OCI-LY7 (cell line): ENCODE measurements at regions not wholly inside any gene's neighbourhood (a gene's known extent, or its start where the extent isn't known, plus 50 kb on each side); places are given as distances from the start of the nearest gene placed in this dataset.
A peak's percentile ranks its signal among the peaks of the same experiment; 100 is the strongest.

Experiments used
- BruUV-seq: library from RNA; stranded (reverse); fragments of 400-500 nt; replicated peaks from 2 replicates; lab custom pipeline; 2021; lab: Mats Ljungman, UMichigan
- CTCF ChIA-PET: fragments of 300-600 bp; sonication (Branson Sonifier 250); formaldehyde crosslinking; loops from one replicate; lab custom pipeline; 2022; ENCODE audit warnings: antibody characterized with exemption; ENCODE audit not compliant: unreplicated experiment; lab: Charles Lee
- POLR2A ChIA-PET: fragments of 300-600 bp; sonication (Branson Sonifier 250); formaldehyde crosslinking; loops from one replicate; lab custom pipeline; 2022; ENCODE audit warnings: antibody characterized with exemption; lab: Charles Lee
- DNase-seq: peaks from one replicate; pipeline ENCODE4 v3.0.0-alpha.2; 2015; ENCODE audit warnings: low spot score
- H2AFZ ChIP-seq: fragments of 200-600 bp; sonication (generic), shearing (Covaris generic); 2 replicates; pipeline ENCODE4 v1.6.1; 2014; ENCODE audit warnings: mild to moderate bottlenecking, antibody characterized with exemption, low read length, moderate library complexity
- H3K27ac ChIP-seq: fragments of 200-600 bp; sonication (generic); 2 replicates; pipeline ENCODE4 v1.5.1; 2014; ENCODE audit warnings: mixed run types, low read depth, mild to moderate bottlenecking, moderate library complexity, low read length, inconsistent platforms; ENCODE audit not compliant: poor library complexity, severe bottlenecking
- H3K36me3 ChIP-seq: fragments of 200-600 bp; sonication (generic); 2 replicates; pipeline ENCODE4 v1.6.1; 2014; ENCODE audit warnings: mild to moderate bottlenecking, antibody characterized with exemption, low read length, moderate library complexity, mixed read lengths; ENCODE audit not compliant: insufficient read depth
- H3K4me1 ChIP-seq: fragments of 200-600 bp; sonication (generic); 2 replicates; pipeline ENCODE4 v1.5.1; 2014; ENCODE audit warnings: mild to moderate bottlenecking, low read length; ENCODE audit not compliant: insufficient read depth, poor library complexity, severe bottlenecking
- H3K4me2 ChIP-seq: fragments of 200-600 bp; sonication (generic); 2 replicates; pipeline ENCODE4 v1.6.1; 2014; ENCODE audit warnings: mild to moderate bottlenecking, low read length
- H3K4me3 ChIP-seq: fragments of 200-600 bp; sonication (generic); 2 replicates; pipeline ENCODE4 v1.5.1; 2014; ENCODE audit warnings: mild to moderate bottlenecking, low read depth, low read length; ENCODE audit not compliant: poor library complexity, severe bottlenecking
- H3K79me2 ChIP-seq: fragments of 200-600 bp; sonication (generic); 2 replicates; pipeline ENCODE4 v1.6.1; 2016; ENCODE audit warnings: low read depth, mild to moderate bottlenecking, low read length, moderate library complexity, mixed read lengths; ENCODE audit not compliant: insufficient read depth
- H3K9me2 ChIP-seq: fragments of 200-600 bp; sonication (generic); 2 replicates; pipeline ENCODE4 v1.6.1; 2016; ENCODE audit warnings: mild to moderate bottlenecking, low read length, mixed read lengths; ENCODE audit not compliant: insufficient read depth
- H3K9me3 ChIP-seq: fragments of 200-600 bp; sonication (generic); 2 replicates; pipeline ENCODE4 v1.6.1; 2014; ENCODE audit warnings: mild to moderate bottlenecking, mixed run types, low read length, mixed read lengths
- H4K20me1 ChIP-seq: fragments of 200-600 bp; sonication (generic); 2 replicates; pipeline ENCODE4 v1.6.1; 2014; ENCODE audit warnings: mild to moderate bottlenecking, antibody characterized with exemption, low read length, moderate library complexity, mixed read lengths; ENCODE audit not compliant: insufficient read depth
- EZH2phosphoT487 ChIP-seq: fragments of 200-600 bp; sonication (generic); IDR thresholded peaks from 2 replicates; pipeline ENCODE4 v1.6.1; 2018; ENCODE audit warnings: low read depth, borderline replicate concordance, mild to moderate bottlenecking, mixed run types, antibody characterized with exemption, low read length, moderate library complexity, mixed read lengths
- intact Hi-C: fragments of 100-400 bp; cut with micrococcal nuclease; formaldehyde crosslinking; loops from one replicate; pipeline ENCODE4 v1.10.0; 2022; ENCODE audit not compliant: unreplicated experiment
- TF ChIP-seq, protein P1 (sequence below): fragments of 200-600 bp; sonication (generic); conservative IDR thresholded peaks from 2 replicates; pipeline ENCODE4 v1.5.1; 2014; ENCODE audit warnings: mild to moderate bottlenecking, antibody characterized with exemption, low read length, moderate library complexity, mixed read lengths

GRCh38 chr2:219765231-219765911 is 137.9 kb downstream of the SLC4A3 start:
- H3K4me2 ChIP-seq, result no peak overlapping the region
- POLR2A ChIA-PET, result interaction anchor here (0.6 to 0.9 kb wide), 3 partner anchors 30 to 62 kb away, joined by 3 read pairs; no protein-coding TSS in a partner anchor
- peak; percentile 21 for DNase-seq
- no peaks in the 10 kb centered on the region for H3K79me2 ChIP-seq
- peak overlapping the region; percentile 51; the same call in 1 of the 2 replicates for H2AFZ ChIP-seq
- BruUV-seq, result no TSS peak
- H3K4me1 ChIP-seq, result peaks cover 7% of the 10 kb centered on the region
- CTCF ChIA-PET, result no interaction called here
- no peaks in the 10 kb centered on the region for H4K20me1 ChIP-seq
- H3K9me3 ChIP-seq, result no peaks in the 10 kb centered on the region
- no peak for TF ChIP-seq EZH2phosphoT487
- TF ChIP-seq, protein P1, sequence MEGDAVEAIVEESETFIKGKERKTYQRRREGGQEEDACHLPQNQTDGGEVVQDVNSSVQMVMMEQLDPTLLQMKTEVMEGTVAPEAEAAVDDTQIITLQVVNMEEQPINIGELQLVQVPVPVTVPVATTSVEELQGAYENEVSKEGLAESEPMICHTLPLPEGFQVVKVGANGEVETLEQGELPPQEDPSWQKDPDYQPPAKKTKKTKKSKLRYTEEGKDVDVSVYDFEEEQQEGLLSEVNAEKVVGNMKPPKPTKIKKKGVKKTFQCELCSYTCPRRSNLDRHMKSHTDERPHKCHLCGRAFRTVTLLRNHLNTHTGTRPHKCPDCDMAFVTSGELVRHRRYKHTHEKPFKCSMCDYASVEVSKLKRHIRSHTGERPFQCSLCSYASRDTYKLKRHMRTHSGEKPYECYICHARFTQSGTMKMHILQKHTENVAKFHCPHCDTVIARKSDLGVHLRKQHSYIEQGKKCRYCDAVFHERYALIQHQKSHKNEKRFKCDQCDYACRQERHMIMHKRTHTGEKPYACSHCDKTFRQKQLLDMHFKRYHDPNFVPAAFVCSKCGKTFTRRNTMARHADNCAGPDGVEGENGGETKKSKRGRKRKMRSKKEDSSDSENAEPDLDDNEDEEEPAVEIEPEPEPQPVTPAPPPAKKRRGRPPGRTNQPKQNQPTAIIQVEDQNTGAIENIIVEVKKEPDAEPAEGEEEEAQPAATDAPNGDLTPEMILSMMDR, result no peak
- no peaks in the 10 kb centered on the region for H3K36me3 ChIP-seq
- H3K9me2 ChIP-seq, result no peaks in the 10 kb centered on the region
- intact Hi-C loops, result no loop called here
- H3K27ac ChIP-seq, result no peak overlapping the region
- no peak overlapping the region for H3K4me3 ChIP-seq

- DNase-seq, result no peak
- TF ChIP-seq, protein P1, result no peak
- TF ChIP-seq EZH2phosphoT487, result no peak
- H3K36me3 ChIP-seq, result no peaks in the 10 kb centered on the region
- no peak overlapping the region for H3K27ac ChIP-seq
- H4K20me1 ChIP-seq, result no peaks in the 10 kb centered on the region
- ChIA-PET CTCF (no interaction called here), POLR2A (interaction anchor here (0.5 to 0.9 kb wide), 2 partner anchors 61 to 82 kb away, joined by 3 read pairs; no protein-coding TSS in a partner anchor)
- H2AFZ ChIP-seq, result no peak overlapping the region
- BruUV-seq, result no TSS peak
- no peak overlapping the region for H3K4me2 ChIP-seq
- intact Hi-C loops, result no loop called here
- H3K4me3 ChIP-seq, result no peak overlapping the region
- H3K9me2 ChIP-seq, result no peaks in the 10 kb centered on the region
- H3K79me2 ChIP-seq, result no peaks in the 10 kb centered on the region
- H3K9me3 ChIP-seq, result no peaks in the 10 kb centered on the region
- H3K4me1 ChIP-seq, result peaks cover 7% of the 10 kb centered on the region
Observed at GRCh38 chr2:219766658-219767057, 139.2 kb downstream of the SLC4A3 start.
